Retina (tissue), 1 donor: ENCODE measurements at regions not wholly inside any gene's neighbourhood (a gene's known extent, or its start where the extent isn't known, plus 50 kb on each side); places are given as distances from the start of the nearest gene placed in this dataset.
A peak's percentile ranks its signal among the peaks of the same experiment; 100 is the strongest.
"Not testable (repeated sequence)": the region's sequence is repeated elsewhere in the genome, so short reads cannot be mapped to it uniquely, and the experiment has no call there.

ENCODE experiments used
- DNase-seq: peaks from one replicate; pipeline ENCODE4 v3.0.0-alpha.2; 2016

GRCh38 chr13:89402211-89402610, 1731.0 kb downstream of the SLITRK5 start:
- DNase-seq = no peak

- not testable (repeated sequence) for DNase-seq
Observed at GRCh38 chr13:89406096-89406495, 1734.9 kb downstream of the SLITRK5 start.

GRCh38 chr13:89407357-89407756, 1736.2 kb downstream of the SLITRK5 start:
- no peak for DNase-seq

GRCh38 chr13:89432997-89433396, 1761.8 kb downstream of the SLITRK5 start:
- no peak for DNase-seq

- DNase-seq = not testable (repeated sequence)
Observed at GRCh38 chr13:89434624-89435023, 1763.5 kb downstream of the SLITRK5 start.

- no peak for DNase-seq
Observed at GRCh38 chr13:89454681-89455080, 1783.5 kb downstream of the SLITRK5 start.

GRCh38 chr13:89455225-89455624, 1784.1 kb downstream of the SLITRK5 start:
- DNase-seq = no peak

GRCh38 chr13:89455741-89456140, 1784.6 kb downstream of the SLITRK5 start:
- DNase-seq = no peak

GRCh38 chr13:89457977-89458376, 1786.8 kb downstream of the SLITRK5 start:
- DNase-seq = no peak

- DNase-seq = no peak
Observed at GRCh38 chr13:89458456-89458855, 1787.3 kb downstream of the SLITRK5 start.

GRCh38 chr13:89460895-89461294, 1789.7 kb downstream of the SLITRK5 start:
- DNase-seq = not testable (repeated sequence)

GRCh38 chr13:89465366-89465765, 1794.2 kb downstream of the SLITRK5 start:
- no peak for DNase-seq

- no peak for DNase-seq
Observed at GRCh38 chr13:89468081-89468480, 1796.9 kb downstream of the SLITRK5 start.

- no peak for DNase-seq
Observed at GRCh38 chr13:89470901-89471300, 1799.7 kb downstream of the SLITRK5 start.

GRCh38 chr13:89474432-89474831, 1803.3 kb downstream of the SLITRK5 start:
- no peak for DNase-seq

- no peak for DNase-seq
Observed at GRCh38 chr13:89486065-89486464, 1814.9 kb downstream of the SLITRK5 start.

- DNase-seq = no peak
Observed at GRCh38 chr13:89486709-89487108, 1815.5 kb downstream of the SLITRK5 start.

GRCh38 chr13:89490661-89491060, 1819.5 kb downstream of the SLITRK5 start:
- no peak for DNase-seq

- DNase-seq = no peak
Observed at GRCh38 chr13:89496478-89496877, 1825.3 kb downstream of the SLITRK5 start.

GRCh38 chr13:89497658-89498057, 1826.5 kb downstream of the SLITRK5 start:
- DNase-seq = no peak

- DNase-seq = no peak
Observed at GRCh38 chr13:89502286-89502685, 1831.1 kb downstream of the SLITRK5 start.

- peak; percentile 16 for DNase-seq
Observed at GRCh38 chr13:89514534-89515312, 1832.8 kb upstream of the MIR17HG start.

GRCh38 chr13:89515948-89516347, 1831.5 kb upstream of the MIR17HG start:
- DNase-seq = no peak

- DNase-seq = no peak
Observed at GRCh38 chr13:89518289-89519077, 1829.0 kb upstream of the MIR17HG start.
